Stimulated activated CD8-positive, alpha-beta memory T cell treated with anti-CD3 and anti-CD28 coated beads, Interleukin-12 subunit alpha, Interleukin-12 subunit beta, amount 100 ng/mL, for 1 hour (primary cell): ENCODE measurements at regions not wholly inside any gene's neighbourhood (a gene's known extent, or its start where the extent isn't known, plus 50 kb on each side); places are given as distances from the start of the nearest gene placed in this dataset.

Experiments used
- DNase-seq: peaks from one replicate; pipeline ENCODE4 v3.0.0-alpha.2; 2020; ENCODE audit warnings: low read depth

GRCh38 chr10:130486906-130487305 lies 350.7 kb downstream of the GLRX3 start:
- no peak for DNase-seq

GRCh38 chr10:130487566-130487965 lies 351.4 kb downstream of the GLRX3 start:
- no peak for DNase-seq

GRCh38 chr10:130489891-130490290 lies 353.7 kb downstream of the GLRX3 start:
- DNase-seq = no peak

- no peak for DNase-seq
Measured at GRCh38 chr10:130491011-130491692, 355.0 kb downstream of the GLRX3 start.

GRCh38 chr10:130491693-130492050 lies 355.5 kb downstream of the GLRX3 start:
- DNase-seq = no peak

- no peak for DNase-seq
Measured at GRCh38 chr10:130492266-130492934, 356.2 kb downstream of the GLRX3 start.

GRCh38 chr10:130493021-130493420 lies 356.8 kb downstream of the GLRX3 start:
- DNase-seq = no peak

GRCh38 chr10:130493446-130494145 lies 357.4 kb downstream of the GLRX3 start:
- no peak for DNase-seq

- no peak for DNase-seq
Measured at GRCh38 chr10:130495116-130495862, 359.1 kb downstream of the GLRX3 start.

- no peak for DNase-seq
Measured at GRCh38 chr10:130495891-130496636, 359.9 kb downstream of the GLRX3 start.

- no peak for DNase-seq
Measured at GRCh38 chr10:130497056-130498010, 361.1 kb downstream of the GLRX3 start.

- no peak for DNase-seq
Measured at GRCh38 chr10:130498042-130498441, 361.9 kb downstream of the GLRX3 start.

- no peak for DNase-seq
Measured at GRCh38 chr10:130498934-130499333, 362.7 kb downstream of the GLRX3 start.

- no peak for DNase-seq
Measured at GRCh38 chr10:130499541-130499940, 363.4 kb downstream of the GLRX3 start.

- no peak for DNase-seq
Measured at GRCh38 chr10:130500261-130501000, 364.2 kb downstream of the GLRX3 start.

- no peak for DNase-seq
Measured at GRCh38 chr10:130507461-130507860, 371.3 kb downstream of the GLRX3 start.

GRCh38 chr10:130509881-130510689 lies 373.9 kb downstream of the GLRX3 start:
- no peak for DNase-seq

GRCh38 chr10:130510755-130511154 lies 374.6 kb downstream of the GLRX3 start:
- no peak for DNase-seq

GRCh38 chr10:130511766-130512165 lies 375.6 kb downstream of the GLRX3 start:
- DNase-seq = no peak
